Osteoblast (primary cell): ENCODE measurements at regions not wholly inside any gene's neighbourhood (a gene's known extent, or its start where the extent isn't known, plus 50 kb on each side); places are given as distances from the start of the nearest gene placed in this dataset.

Experiments
- DNase-seq: peaks from one replicate; pipeline ENCODE4 v3.0.0; 2011; ENCODE audit warnings: low spot score, mixed read lengths; ENCODE audit not compliant: insufficient read length; ENCODE audit errors: missing footprints
- H2AFZ ChIP-seq: 2 replicates; pipeline ENCODE4 v1.6.0; 2011; ENCODE audit warnings: mild to moderate bottlenecking, low read length
- H3K27ac ChIP-seq: 2 replicates; pipeline ENCODE4 v1.5.1; 2011; ENCODE audit warnings: mild to moderate bottlenecking, low read depth, low read length, moderate library complexity
- H3K27me3 ChIP-seq: 2 replicates; pipeline ENCODE4 v1.6.0; 2012; ENCODE audit warnings: mild to moderate bottlenecking, control low read depth, inconsistent platforms, low read length, moderate library complexity; ENCODE audit not compliant: insufficient read depth
- H3K36me3 ChIP-seq: 2 replicates; pipeline ENCODE4 v1.5.1; 2011; ENCODE audit warnings: mild to moderate bottlenecking, low read length, control low read depth, moderate library complexity; ENCODE audit not compliant: insufficient read depth
- H3K4me1 ChIP-seq: 2 replicates; pipeline ENCODE4 v1.5.1; 2011; ENCODE audit warnings: mild to moderate bottlenecking, low read length, control low read depth, moderate library complexity; ENCODE audit not compliant: insufficient read depth
- H3K4me2 ChIP-seq: 2 replicates; pipeline ENCODE4 v1.6.0; 2011; ENCODE audit warnings: mild to moderate bottlenecking, low read length; ENCODE audit not compliant: insufficient read depth
- H3K4me3 ChIP-seq: fragments of 200-600 bp; sonication (generic); 3 replicates; pipeline ENCODE4 v1.5.1; 2012; ENCODE audit warnings: mild to moderate bottlenecking, low read length, inconsistent platforms; ENCODE audit not compliant: insufficient read depth
- H3K79me2 ChIP-seq: 2 replicates; pipeline ENCODE4 v1.6.0; 2012; ENCODE audit warnings: mild to moderate bottlenecking, low read length, control low read depth, inconsistent platforms; ENCODE audit not compliant: insufficient read depth
- H3K9me3 ChIP-seq: 2 replicates; pipeline ENCODE4 v1.5.1; 2011; ENCODE audit warnings: low read depth, low read length, control low read depth
- H4K20me1 ChIP-seq: 2 replicates; pipeline ENCODE4 v1.6.0; 2012; ENCODE audit warnings: mild to moderate bottlenecking, low read length, control low read depth; ENCODE audit not compliant: insufficient read depth
- TF ChIP-seq, protein P1 (sequence below): IDR thresholded peaks from 2 replicates; pipeline ENCODE4 v1.5.1; 2011; ENCODE audit warnings: mild to moderate bottlenecking, low read depth, low read length, moderate library complexity; ENCODE audit errors: extremely low read depth

GRCh38 chr18:27860011-27860410 lies 316.9 kb downstream of the CDH2 start:
- TF ChIP-seq, protein P1, sequence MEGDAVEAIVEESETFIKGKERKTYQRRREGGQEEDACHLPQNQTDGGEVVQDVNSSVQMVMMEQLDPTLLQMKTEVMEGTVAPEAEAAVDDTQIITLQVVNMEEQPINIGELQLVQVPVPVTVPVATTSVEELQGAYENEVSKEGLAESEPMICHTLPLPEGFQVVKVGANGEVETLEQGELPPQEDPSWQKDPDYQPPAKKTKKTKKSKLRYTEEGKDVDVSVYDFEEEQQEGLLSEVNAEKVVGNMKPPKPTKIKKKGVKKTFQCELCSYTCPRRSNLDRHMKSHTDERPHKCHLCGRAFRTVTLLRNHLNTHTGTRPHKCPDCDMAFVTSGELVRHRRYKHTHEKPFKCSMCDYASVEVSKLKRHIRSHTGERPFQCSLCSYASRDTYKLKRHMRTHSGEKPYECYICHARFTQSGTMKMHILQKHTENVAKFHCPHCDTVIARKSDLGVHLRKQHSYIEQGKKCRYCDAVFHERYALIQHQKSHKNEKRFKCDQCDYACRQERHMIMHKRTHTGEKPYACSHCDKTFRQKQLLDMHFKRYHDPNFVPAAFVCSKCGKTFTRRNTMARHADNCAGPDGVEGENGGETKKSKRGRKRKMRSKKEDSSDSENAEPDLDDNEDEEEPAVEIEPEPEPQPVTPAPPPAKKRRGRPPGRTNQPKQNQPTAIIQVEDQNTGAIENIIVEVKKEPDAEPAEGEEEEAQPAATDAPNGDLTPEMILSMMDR: no peak
- Histone ChIP-seq H3K36me3 (no peaks in the 10 kb centered on the region), H2AFZ (peak overlapping the region; percentile 76), H3K27me3 (no peaks in the 10 kb centered on the region), H3K27ac (no peak overlapping the region), H3K79me2 (no peaks in the 10 kb centered on the region), H4K20me1 (no peaks in the 10 kb centered on the region), H3K4me1 (no peaks in the 10 kb centered on the region), H3K4me3 (no peak overlapping the region), H3K9me3 (no peaks in the 10 kb centered on the region), H3K4me2 (peak overlapping the region; percentile 69)
- no peak for DNase-seq

GRCh38 chr18:27856820-27857219 lies 320.1 kb downstream of the CDH2 start:
- TF ChIP-seq, protein P1: no peak
- H2AFZ ChIP-seq: no peak overlapping the region
- no peak overlapping the region for H3K4me3 ChIP-seq
- no peak overlapping the region for H3K27ac ChIP-seq
- H3K4me2 ChIP-seq: no peak overlapping the region
- no peaks in the 10 kb centered on the region for H3K27me3 ChIP-seq
- no peaks in the 10 kb centered on the region for H3K79me2 ChIP-seq
- no peaks in the 10 kb centered on the region for H4K20me1 ChIP-seq
- H3K9me3 ChIP-seq: no peaks in the 10 kb centered on the region
- DNase-seq: no peak
- no peaks in the 10 kb centered on the region for H3K4me1 ChIP-seq
- H3K36me3 ChIP-seq: no peaks in the 10 kb centered on the region

DNA sequence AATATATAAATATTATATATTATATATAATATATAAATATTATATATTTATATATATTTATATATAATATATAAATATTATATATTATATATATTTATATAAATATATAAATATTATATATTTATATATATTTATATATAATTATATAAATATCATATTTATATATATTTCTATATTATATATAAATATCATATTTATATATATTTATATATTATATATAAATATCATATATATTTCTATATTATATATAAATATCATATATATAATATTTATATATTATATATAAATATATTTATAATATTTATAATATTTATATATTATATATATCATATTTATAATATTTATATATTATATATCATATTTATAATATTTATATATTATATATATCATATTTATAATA lies 321.4 kb downstream of the CDH2 start:
- Histone ChIP-seq H3K36me3 (no peaks in the 10 kb centered on the region), H3K27me3 (no peaks in the 10 kb centered on the region), H2AFZ (no peak overlapping the region), H3K79me2 (no peaks in the 10 kb centered on the region), H4K20me1 (no peaks in the 10 kb centered on the region), H3K27ac (no peak overlapping the region), H3K9me3 (no peaks in the 10 kb centered on the region), H3K4me2 (no peak overlapping the region), H3K4me1 (no peaks in the 10 kb centered on the region), H3K4me3 (no peak overlapping the region)
- no peak for DNase-seq
- TF ChIP-seq, protein P1: no peak

GRCh38 chr18:27854631-27855030 lies 322.3 kb downstream of the CDH2 start:
- no peaks in the 10 kb centered on the region for H3K36me3 ChIP-seq
- no peaks in the 10 kb centered on the region for H3K4me1 ChIP-seq
- no peaks in the 10 kb centered on the region for H3K27me3 ChIP-seq
- no peaks in the 10 kb centered on the region for H3K79me2 ChIP-seq
- no peak overlapping the region for H3K4me2 ChIP-seq
- TF ChIP-seq, protein P1: no peak
- H3K9me3 ChIP-seq: no peaks in the 10 kb centered on the region
- no peak overlapping the region for H2AFZ ChIP-seq
- H3K4me3 ChIP-seq: no peak overlapping the region
- no peak for DNase-seq
- H4K20me1 ChIP-seq: no peaks in the 10 kb centered on the region
- no peak overlapping the region for H3K27ac ChIP-seq
